CD4-positive, alpha-beta T cell treated with Interleukin-1 beta for 1 hour (primary cell): ENCODE measurements at regions not wholly inside any gene's neighbourhood (a gene's known extent, or its start where the extent isn't known, plus 50 kb on each side); places are given as distances from the start of the nearest gene placed in this dataset.
"Not testable (repeated sequence)": the region's sequence is repeated elsewhere in the genome, so short reads cannot be mapped to it uniquely, and the experiment has no call there.

Source experiments
- DNase-seq, 2 donors: peaks; one replicate each; pipeline ENCODE4 v3.0.0-alpha.2; 2020 to 2022

DNA sequence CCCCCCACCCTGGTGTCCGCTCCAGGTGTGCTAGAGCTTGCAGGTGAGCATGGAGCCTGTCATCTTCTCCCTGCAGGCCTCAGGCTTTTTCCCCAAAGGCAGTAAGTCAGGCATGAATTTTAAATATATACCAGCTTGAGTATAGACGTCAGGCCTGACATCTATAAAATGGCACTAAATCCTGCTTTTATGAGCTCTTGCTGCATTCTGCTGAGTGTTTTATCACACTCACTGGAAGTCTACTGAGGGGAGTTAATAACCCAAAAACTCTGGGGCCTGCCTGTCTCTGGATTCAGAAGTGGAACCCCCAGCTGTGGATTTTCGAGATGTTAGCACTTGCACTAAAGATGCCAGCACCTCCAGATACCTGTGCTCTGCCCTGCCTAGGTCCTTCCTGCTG, 133.4 kb upstream of the TOP1 start:
- DNase-seq, result no peak

- DNase-seq, result no peak
Measured at GRCh38 chr20:40896814-40897700, 131.6 kb upstream of the TOP1 start.

- no peak for DNase-seq
Measured at GRCh38 chr20:40899344-40899743, 129.3 kb upstream of the TOP1 start.

GRCh38 chr20:40900666-40901215, 127.9 kb upstream of the TOP1 start:
- DNase-seq, result no peak

GRCh38 chr20:40902661-40903060, 126.0 kb upstream of the TOP1 start:
- DNase-seq, result no peak

DNA sequence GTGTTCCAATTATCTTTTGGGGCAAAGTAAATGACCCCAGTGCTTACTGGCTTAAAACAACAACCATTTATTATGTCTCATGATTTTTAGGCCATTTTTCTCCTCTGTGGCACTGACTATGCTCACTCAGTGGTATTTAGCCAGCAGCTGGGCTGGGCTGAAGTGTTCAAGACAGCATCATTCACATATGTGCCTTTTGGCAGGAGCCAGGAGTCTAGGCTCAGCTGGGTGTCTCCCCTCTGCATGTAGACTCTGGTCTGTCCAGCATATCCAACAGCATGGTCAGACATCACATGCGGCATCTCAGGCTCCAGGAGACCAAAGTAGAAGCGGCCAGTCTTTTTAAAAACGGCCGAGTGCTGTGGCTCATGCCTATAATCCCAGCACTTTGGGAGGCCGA, 120.3 kb upstream of the TOP1 start:
- no peak for DNase-seq

GRCh38 chr20:40909489-40909888, 119.1 kb upstream of the TOP1 start:
- DNase-seq, result not testable (repeated sequence)

- not testable (repeated sequence) for DNase-seq
Measured at GRCh38 chr20:40910436-40910835, 118.2 kb upstream of the TOP1 start.

- not testable (repeated sequence) for DNase-seq
Measured at GRCh38 chr20:40911152-40911551, 117.5 kb upstream of the TOP1 start.

DNA sequence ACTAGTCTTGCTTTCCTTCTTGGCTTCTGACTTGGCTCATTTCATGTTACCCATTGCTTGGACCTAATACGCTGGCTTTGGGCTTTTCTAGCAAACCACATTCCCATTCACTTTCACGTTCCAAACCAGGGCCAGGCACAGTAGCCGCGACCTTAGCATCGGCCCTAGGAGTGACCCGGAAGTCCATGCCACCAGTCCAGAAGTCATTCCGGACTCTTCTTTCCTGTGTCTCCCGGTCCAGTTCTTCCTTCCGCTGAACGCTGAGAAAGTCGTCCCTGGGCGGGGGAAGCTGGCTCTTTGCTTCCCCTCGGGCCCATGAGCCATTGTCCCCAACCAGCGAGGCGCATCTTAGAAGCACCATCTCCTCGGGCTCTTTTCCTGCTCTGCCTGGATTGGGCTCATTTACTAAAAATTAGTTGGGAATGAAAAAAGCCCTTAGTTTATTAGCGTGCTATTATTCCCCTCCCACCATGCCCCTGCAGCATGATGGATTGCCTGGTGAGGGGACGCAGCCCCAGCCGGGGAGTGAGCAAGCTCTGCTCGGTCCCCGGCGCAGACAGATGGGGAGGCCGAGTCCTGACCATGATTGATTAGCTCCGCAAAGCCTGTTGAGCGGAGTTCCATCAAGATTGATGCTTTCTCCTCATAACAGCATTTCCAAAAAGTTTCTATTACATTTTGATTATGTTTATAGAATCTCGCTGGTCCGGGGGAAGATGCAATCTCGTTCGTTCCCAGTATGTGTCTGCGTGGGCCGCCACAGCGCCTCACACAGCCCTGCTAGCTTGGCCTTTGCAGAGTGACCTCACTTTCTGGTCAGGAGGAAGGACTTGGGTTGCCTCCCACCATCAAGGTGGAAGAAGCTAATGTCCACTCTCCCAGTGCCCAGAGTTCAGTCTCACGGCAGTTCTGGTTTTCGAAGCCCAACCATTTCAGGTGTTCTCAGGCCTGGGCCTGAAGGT, 115.1 kb upstream of the TOP1 start:
- no peak for DNase-seq

DNA sequence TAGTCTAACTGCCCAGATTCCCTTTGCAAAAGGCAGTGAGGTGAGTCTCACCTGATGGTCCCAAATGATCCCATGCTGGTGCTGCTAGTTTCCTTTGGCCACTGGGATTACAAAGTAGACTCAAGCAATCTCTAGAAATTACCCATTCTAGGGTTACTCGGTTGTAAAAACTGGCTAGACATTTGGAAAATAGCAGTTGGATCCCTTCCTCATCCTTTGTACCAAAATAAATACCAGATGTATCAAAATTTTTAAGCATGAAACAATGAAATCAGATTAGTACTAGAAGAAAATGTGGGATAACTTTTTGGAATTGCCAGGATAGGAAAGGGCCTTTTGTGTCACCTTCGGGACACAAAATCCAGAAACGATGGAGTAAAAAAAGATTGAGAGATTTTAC, 112.9 kb upstream of the TOP1 start:
- no peak for DNase-seq

GRCh38 chr20:40916276-40916675, 112.3 kb upstream of the TOP1 start:
- DNase-seq, result no peak

DNA sequence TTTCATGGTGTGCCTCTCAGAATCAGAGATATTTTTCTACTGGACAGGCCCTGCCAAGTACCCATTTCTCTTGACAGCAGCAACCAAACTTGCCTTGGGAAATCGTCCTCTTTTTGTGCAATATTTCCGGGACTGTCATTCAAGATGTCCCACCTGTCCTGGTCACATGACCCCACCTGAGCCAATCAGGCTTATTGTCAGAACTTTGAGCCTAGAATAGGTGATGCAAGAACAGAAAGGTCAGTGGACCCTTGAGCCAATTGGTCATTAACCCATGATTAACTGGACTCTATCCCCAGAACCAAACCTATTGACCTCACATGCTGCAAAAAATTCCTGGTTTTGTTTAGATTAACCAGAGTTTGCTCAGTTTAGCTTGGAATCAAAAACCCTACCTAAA, 108.3 kb upstream of the TOP1 start:
- DNase-seq, result no peak

GRCh38 chr20:40922865-40923264, 105.8 kb upstream of the TOP1 start:
- no peak for DNase-seq

DNA sequence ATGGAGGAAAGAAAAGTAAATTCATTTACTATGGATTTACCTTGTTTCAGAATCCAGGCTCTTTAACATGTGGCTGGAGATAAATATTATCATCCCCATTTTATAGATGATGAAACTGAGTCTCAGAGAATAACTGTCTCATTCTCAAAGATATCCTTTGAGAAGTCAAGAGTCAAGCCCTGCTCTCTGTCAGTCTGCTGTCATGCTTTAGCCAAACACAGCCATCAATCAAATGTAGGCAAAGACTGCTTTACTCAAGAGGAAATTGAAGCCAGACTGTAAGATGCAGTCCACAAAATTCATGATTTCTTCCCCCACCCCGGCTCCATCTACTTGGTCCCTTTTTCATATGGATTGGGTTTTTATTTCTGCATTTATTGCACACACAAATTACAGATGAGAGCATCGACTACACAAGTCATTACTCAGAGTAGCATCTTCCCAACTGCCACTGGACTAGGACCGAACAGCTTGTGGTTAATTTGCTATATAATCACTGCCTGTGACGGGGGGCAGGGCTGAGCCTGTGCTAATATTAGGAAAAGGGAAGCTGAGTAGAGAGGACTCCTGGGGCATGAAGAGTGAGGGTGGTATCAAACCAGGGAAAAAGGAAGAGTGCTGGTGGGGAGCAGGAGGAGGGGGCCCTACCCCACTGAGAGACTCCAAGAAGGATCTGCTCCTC, 102.7 kb upstream of the TOP1 start:
- DNase-seq, result peak in 1 of 2 donors; percentile 10

- DNase-seq, result no peak
Measured at GRCh38 chr20:40926928-40927327, 101.7 kb upstream of the TOP1 start.

- DNase-seq, result no peak
Measured at GRCh38 chr20:40930561-40930960, 98.1 kb upstream of the TOP1 start.

- no peak for DNase-seq
Measured at GRCh38 chr20:40931410-40932044, 97.1 kb upstream of the TOP1 start.

- DNase-seq, result no peak
Measured at GRCh38 chr20:40932436-40932835, 96.2 kb upstream of the TOP1 start.

DNA sequence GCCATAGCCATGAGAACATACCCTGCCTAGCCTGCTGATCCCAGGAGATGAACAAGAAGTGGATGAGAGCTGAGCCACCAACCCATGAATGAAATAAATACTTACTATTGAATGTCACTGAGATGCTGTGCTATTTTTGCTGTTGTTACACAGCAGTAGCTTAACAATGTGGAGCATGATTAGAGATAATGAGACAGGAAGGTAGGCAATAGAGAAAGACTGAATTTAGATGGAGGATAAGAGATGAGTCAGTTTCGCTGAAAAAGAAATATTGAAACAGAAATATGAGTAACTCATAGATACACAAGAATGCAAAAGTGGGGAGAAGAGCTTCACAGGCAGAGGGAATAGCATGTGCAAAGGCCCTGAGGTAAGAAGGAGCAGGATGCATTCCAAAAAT, 94.9 kb upstream of the TOP1 start:
- DNase-seq, result no peak

- DNase-seq, result no peak
Measured at GRCh38 chr20:40938020-40938419, 90.6 kb upstream of the TOP1 start.

DNA sequence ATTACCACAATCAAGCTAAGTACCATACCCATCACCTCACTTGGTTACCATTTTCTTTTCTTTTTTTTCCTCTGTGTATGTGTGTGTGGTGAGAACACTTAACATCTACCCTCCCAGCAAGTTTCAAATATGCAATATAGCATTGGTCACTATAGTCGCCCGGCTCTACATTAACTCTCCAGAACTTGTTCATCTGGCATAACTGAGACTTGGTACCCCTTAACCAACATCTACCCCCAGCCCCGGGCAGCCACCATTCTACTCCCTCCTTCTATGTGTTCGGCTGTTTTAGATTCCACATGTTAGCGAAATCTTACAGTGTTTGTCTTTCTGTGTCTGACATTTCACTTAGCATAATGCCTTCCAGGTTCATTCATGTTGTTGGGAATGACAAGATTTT, 89.0 kb upstream of the TOP1 start:
- DNase-seq, result no peak
